ENCODE measurements at regions not wholly inside any gene's neighbourhood (a gene's known extent, or its start where the extent isn't known, plus 50 kb on each side); places are given as distances from the start of the nearest gene placed in this dataset.
"Not testable (repeated sequence)": the region's sequence is repeated elsewhere in the genome, so short reads cannot be mapped to it uniquely, and the experiment has no call there.

- no peak for DNase-seq (ENCODE audit: low read depth)
Observed at GRCh38 chr10:131363416-131363815, 51.9 kb upstream of the TCERG1L start.

- DNase-seq (ENCODE audit: low read depth) = no peak
Observed at GRCh38 chr10:131371571-131371970, 60.0 kb upstream of the TCERG1L start.

- DNase-seq (ENCODE audit: low read depth) = no peak
Observed at GRCh38 chr10:131381576-131381975, 70.1 kb upstream of the TCERG1L start.

- not testable (repeated sequence) for DNase-seq (ENCODE audit: low read depth)
Observed at GRCh38 chr10:131385161-131385872, 73.8 kb upstream of the TCERG1L start.

GRCh38 chr10:131387018-131387529 is 75.6 kb upstream of the TCERG1L start:
- no peak for DNase-seq (ENCODE audit: low read depth)

GRCh38 chr10:131391936-131392335 is 80.4 kb upstream of the TCERG1L start:
- no peak for DNase-seq (ENCODE audit: low read depth)

GRCh38 chr10:131396121-131397050 is 84.9 kb upstream of the TCERG1L start:
- no peak for DNase-seq (ENCODE audit: low read depth)

GRCh38 chr10:131398166-131398565 is 86.6 kb upstream of the TCERG1L start:
- DNase-seq (ENCODE audit: low read depth) = no peak

GRCh38 chr10:131399981-131400380 is 88.5 kb upstream of the TCERG1L start:
- DNase-seq (ENCODE audit: low read depth) = no peak

GRCh38 chr10:131400513-131400912 is 89.0 kb upstream of the TCERG1L start:
- DNase-seq (ENCODE audit: low read depth) = no peak

- no peak for DNase-seq (ENCODE audit: low read depth)
Observed at GRCh38 chr10:131402771-131403650, 91.5 kb upstream of the TCERG1L start.

GRCh38 chr10:131403936-131404335 is 92.4 kb upstream of the TCERG1L start:
- no peak for DNase-seq (ENCODE audit: low read depth)

- DNase-seq (ENCODE audit: low read depth) = no peak
Observed at GRCh38 chr10:131404886-131405285, 93.4 kb upstream of the TCERG1L start.

GRCh38 chr10:131406676-131407392 is 95.3 kb upstream of the TCERG1L start:
- no peak for DNase-seq (ENCODE audit: low read depth)

GRCh38 chr10:131418681-131419080 is 107.2 kb upstream of the TCERG1L start:
- DNase-seq (ENCODE audit: low read depth) = no peak

GRCh38 chr10:131419797-131420196 is 108.3 kb upstream of the TCERG1L start:
- DNase-seq (ENCODE audit: low read depth) = no peak

GRCh38 chr10:131420867-131421266 is 109.3 kb upstream of the TCERG1L start:
- no peak for DNase-seq (ENCODE audit: low read depth)

- no peak for DNase-seq (ENCODE audit: low read depth)
Observed at GRCh38 chr10:131421381-131421780, 109.9 kb upstream of the TCERG1L start.

- no peak for DNase-seq (ENCODE audit: low read depth)
Observed at GRCh38 chr10:131422731-131423130, 111.2 kb upstream of the TCERG1L start.

GRCh38 chr10:131424053-131424452 is 112.5 kb upstream of the TCERG1L start:
- no peak for DNase-seq (ENCODE audit: low read depth)

- no peak for DNase-seq (ENCODE audit: low read depth)
Observed at GRCh38 chr10:131424836-131425491, 113.4 kb upstream of the TCERG1L start.

Measured in CMK (cell line).